Neural progenitor cell (in vitro differentiated cells): ENCODE measurements at regions not wholly inside any gene's neighbourhood (a gene's known extent, or its start where the extent isn't known, plus 50 kb on each side); places are given as distances from the start of the nearest gene placed in this dataset.

Experiments
- DNase-seq: peaks from one replicate; pipeline ENCODE4 v3.0.0-alpha.2; 2016; ENCODE audit warnings: low spot score
- H2AFZ ChIP-seq: fragments of 200-600 bp; sonication (generic); replicated peaks from 2 replicates; pipeline ENCODE4 v1.6.1; 2016; ENCODE audit warnings: antibody characterized with exemption
- H3F3A ChIP-seq: fragments of 200-600 bp; sonication (generic); 2 replicates; pipeline ENCODE4 v1.6.1; 2016; ENCODE audit warnings: antibody characterized with exemption, low read depth
- H3K27ac ChIP-seq: fragments of 200-600 bp; sonication (generic); 2 replicates; pipeline ENCODE4 v1.5.1; 2016; ENCODE audit warnings: mild to moderate bottlenecking
- H3K27me3 ChIP-seq: fragments of 200-600 bp; sonication (generic); 2 replicates; pipeline ENCODE4 v1.6.1; 2016; ENCODE audit warnings: mild to moderate bottlenecking, moderate library complexity
- H3K36me3 ChIP-seq: fragments of 200-600 bp; sonication (generic); 2 replicates; pipeline ENCODE4 v1.5.1; 2016
- H3K4me1 ChIP-seq: fragments of 200-600 bp; sonication (generic); 2 replicates; pipeline ENCODE4 v1.6.1; 2016; ENCODE audit warnings: mixed run types
- H3K4me2 ChIP-seq: fragments of 200-600 bp; sonication (generic); 2 replicates; pipeline ENCODE4 v1.6.1; 2016
- H3K4me3 ChIP-seq: fragments of 200-600 bp; sonication (generic); 2 replicates; pipeline ENCODE4 v1.5.1; 2016
- H3K79me2 ChIP-seq: fragments of 200-600 bp; sonication (generic); 2 replicates; pipeline ENCODE4 v1.6.1; 2016; ENCODE audit warnings: low read depth
- H3K9ac ChIP-seq: fragments of 200-600 bp; sonication (generic); 2 replicates; pipeline ENCODE4 v1.6.1; 2016
- H3K9me3 ChIP-seq: fragments of 200-600 bp; sonication (generic); 2 replicates; pipeline ENCODE4 v1.5.1; 2016; ENCODE audit warnings: low read depth
- H4K20me1 ChIP-seq: fragments of 200-600 bp; sonication (generic); 2 replicates; pipeline ENCODE4 v1.6.1; 2016; ENCODE audit warnings: low read depth
- H3K27ac Mint-ChIP-seq: 3 replicates; pipeline ENCODE4 v1.8.0; 2021; ENCODE audit warnings: mixed read lengths
- H3K27me3 Mint-ChIP-seq: 2 replicates; pipeline ENCODE4 v1.8.0; 2022; ENCODE audit warnings: low read depth, mild to moderate bottlenecking, inconsistent platforms, moderate library complexity, mixed read lengths; ENCODE audit not compliant: insufficient read depth
- H3K36me3 Mint-ChIP-seq: 3 replicates; pipeline ENCODE4 v1.8.0; 2021; ENCODE audit warnings: mixed read lengths
- H3K4me1 Mint-ChIP-seq: 3 replicates; pipeline ENCODE4 v1.8.0; 2021; ENCODE audit warnings: mixed read lengths
- H3K4me3 Mint-ChIP-seq: 3 replicates; pipeline ENCODE4 v1.8.0; 2021; ENCODE audit warnings: mild to moderate bottlenecking, moderate library complexity, mixed read lengths
- H3K9me3 Mint-ChIP-seq: 3 replicates; pipeline ENCODE4 v1.8.0; 2020; ENCODE audit warnings: mixed read lengths
- EZH2 ChIP-seq: fragments of 200-600 bp; sonication (generic); IDR thresholded peaks from 2 replicates; pipeline ENCODE4 v1.6.1; 2017; ENCODE audit warnings: antibody characterized with exemption, mild to moderate bottlenecking, moderate library complexity
- EZH2phosphoT487 ChIP-seq: fragments of 200-600 bp; sonication (generic); IDR thresholded peaks from 2 replicates; pipeline ENCODE4 v1.6.1; 2017; ENCODE audit warnings: antibody characterized with exemption
- TF ChIP-seq, protein P1 (sequence below): fragments of 200-600 bp; sonication (generic); IDR thresholded peaks from 2 replicates; pipeline ENCODE4 v1.5.1; 2017; ENCODE audit warnings: antibody characterized with exemption, mild to moderate bottlenecking

DNA sequence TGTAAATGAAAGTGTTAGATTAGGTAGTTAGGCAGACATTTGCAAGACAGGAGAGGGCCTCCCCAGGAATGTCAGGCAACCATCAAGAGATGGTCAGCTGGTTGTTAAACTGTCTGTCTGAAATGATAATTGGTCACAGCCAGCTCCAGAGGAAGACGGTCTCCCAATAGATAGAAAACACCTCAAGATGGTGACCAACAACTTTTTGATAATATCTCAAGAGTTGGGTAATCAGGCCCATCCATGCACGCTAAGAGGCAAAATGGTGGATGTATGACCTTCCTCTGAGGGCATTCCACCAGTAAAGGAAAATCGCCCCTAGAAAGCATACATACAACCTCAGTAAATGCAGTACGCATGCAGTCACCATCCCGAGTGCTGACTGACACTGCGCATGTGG lies 118.2 kb downstream of the MAP3K21 start:
- H3F3A ChIP-seq = no peaks in the 10 kb centered on the region
- H3K9ac ChIP-seq = no peak overlapping the region
- Mint-ChIP-seq H3K36me3 (no peaks in the 10 kb centered on the region), H3K27me3 (peaks cover 4% of the 10 kb centered on the region), H3K9me3 (peaks cover 14% of the 10 kb centered on the region), H3K27ac (no peak overlapping the region), H3K4me3 (no peak overlapping the region), H3K4me1 (no peaks in the 10 kb centered on the region)
- H3K27ac ChIP-seq = no peak overlapping the region
- H3K4me1 ChIP-seq = peaks cover 6% of the 10 kb centered on the region
- no peaks in the 10 kb centered on the region for H3K79me2 ChIP-seq
- no peaks in the 10 kb centered on the region for H3K36me3 ChIP-seq
- H3K4me3 ChIP-seq = no peak overlapping the region
- H3K27me3 ChIP-seq = no peaks in the 10 kb centered on the region
- no peak overlapping the region for H3K4me2 ChIP-seq
- H3K9me3 ChIP-seq = no peaks in the 10 kb centered on the region
- H2AFZ ChIP-seq = no peak overlapping the region
- DNase-seq = no peak
- TF ChIP-seq EZH2 = no peak
- no peak for TF ChIP-seq EZH2phosphoT487
- TF ChIP-seq, protein P1, sequence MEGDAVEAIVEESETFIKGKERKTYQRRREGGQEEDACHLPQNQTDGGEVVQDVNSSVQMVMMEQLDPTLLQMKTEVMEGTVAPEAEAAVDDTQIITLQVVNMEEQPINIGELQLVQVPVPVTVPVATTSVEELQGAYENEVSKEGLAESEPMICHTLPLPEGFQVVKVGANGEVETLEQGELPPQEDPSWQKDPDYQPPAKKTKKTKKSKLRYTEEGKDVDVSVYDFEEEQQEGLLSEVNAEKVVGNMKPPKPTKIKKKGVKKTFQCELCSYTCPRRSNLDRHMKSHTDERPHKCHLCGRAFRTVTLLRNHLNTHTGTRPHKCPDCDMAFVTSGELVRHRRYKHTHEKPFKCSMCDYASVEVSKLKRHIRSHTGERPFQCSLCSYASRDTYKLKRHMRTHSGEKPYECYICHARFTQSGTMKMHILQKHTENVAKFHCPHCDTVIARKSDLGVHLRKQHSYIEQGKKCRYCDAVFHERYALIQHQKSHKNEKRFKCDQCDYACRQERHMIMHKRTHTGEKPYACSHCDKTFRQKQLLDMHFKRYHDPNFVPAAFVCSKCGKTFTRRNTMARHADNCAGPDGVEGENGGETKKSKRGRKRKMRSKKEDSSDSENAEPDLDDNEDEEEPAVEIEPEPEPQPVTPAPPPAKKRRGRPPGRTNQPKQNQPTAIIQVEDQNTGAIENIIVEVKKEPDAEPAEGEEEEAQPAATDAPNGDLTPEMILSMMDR = no peak
- H4K20me1 ChIP-seq = no peaks in the 10 kb centered on the region

DNA sequence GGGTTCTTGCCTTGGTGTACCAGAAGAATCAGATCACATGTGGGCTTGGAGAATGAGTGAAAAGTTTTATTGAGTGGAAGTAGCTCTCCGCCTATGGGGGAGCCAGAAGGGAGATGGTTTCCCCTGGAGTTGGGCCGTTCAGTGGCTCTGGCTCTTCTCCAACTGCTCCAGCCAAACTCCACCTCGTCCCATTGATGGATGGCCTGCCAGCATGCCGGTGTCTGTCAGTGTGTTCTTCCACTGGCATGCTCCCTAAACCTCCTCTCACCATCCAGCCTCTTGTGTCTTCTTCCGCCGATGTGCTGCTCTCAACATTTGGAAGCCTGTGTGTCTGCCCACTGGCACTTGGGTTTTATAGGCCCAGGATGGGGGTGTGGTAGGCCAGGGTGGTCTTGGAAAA lies 119.4 kb downstream of the MAP3K21 start:
- Mint-ChIP-seq H3K9me3 (peaks cover 14% of the 10 kb centered on the region), H3K27me3 (peaks cover 4% of the 10 kb centered on the region), H3K4me1 (no peaks in the 10 kb centered on the region), H3K36me3 (no peaks in the 10 kb centered on the region), H3K4me3 (no peak overlapping the region), H3K27ac (no peak overlapping the region)
- Histone ChIP-seq H3K9ac (no peak overlapping the region), H3K4me2 (no peak overlapping the region), H2AFZ (no peak overlapping the region), H3K4me1 (no peaks in the 10 kb centered on the region), H3K27me3 (no peaks in the 10 kb centered on the region), H3K36me3 (no peaks in the 10 kb centered on the region), H4K20me1 (no peaks in the 10 kb centered on the region), H3K79me2 (no peaks in the 10 kb centered on the region), H3K4me3 (no peak overlapping the region), H3K27ac (no peak overlapping the region), H3K9me3 (no peaks in the 10 kb centered on the region), H3F3A (no peaks in the 10 kb centered on the region)
- no peak for DNase-seq
- TF ChIP-seq EZH2 (no peak), EZH2phosphoT487 (no peak)
- TF ChIP-seq, protein P1 = no peak

DNA sequence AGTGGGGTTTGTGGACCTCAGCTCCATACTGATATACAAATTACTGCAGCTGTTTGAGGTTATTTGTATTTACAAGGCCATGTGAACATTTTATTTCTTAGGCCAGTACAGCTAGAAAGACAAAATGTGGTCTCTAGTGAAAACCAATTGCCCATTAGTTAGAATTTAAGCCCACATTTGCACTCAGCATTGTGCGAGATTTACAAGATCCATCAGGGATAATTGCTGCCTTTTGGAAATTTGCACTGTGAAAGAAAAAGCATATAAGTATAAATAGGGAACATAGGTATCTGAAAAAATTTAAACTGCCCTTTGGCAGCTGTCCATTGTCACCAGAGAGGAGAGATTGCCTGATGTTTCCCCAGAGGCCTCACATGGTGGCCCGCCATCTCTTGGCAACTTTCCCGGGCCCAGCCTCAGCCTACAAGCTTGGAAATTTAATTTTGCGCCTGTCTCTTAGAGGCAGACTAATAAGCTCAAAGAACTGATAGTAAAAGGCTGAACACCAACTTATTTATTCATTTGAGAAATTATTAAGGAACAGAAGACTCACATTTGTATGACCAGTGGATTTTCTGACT lies 120.7 kb downstream of the MAP3K21 start:
- Histone ChIP-seq H3K79me2 (no peaks in the 10 kb centered on the region), H3F3A (no peaks in the 10 kb centered on the region), H3K4me2 (no peak overlapping the region), H2AFZ (no peak overlapping the region), H3K27ac (no peak overlapping the region), H3K4me3 (no peak overlapping the region), H3K4me1 (no peaks in the 10 kb centered on the region), H4K20me1 (no peaks in the 10 kb centered on the region), H3K27me3 (no peaks in the 10 kb centered on the region), H3K9ac (no peak overlapping the region), H3K9me3 (no peaks in the 10 kb centered on the region), H3K36me3 (no peaks in the 10 kb centered on the region)
- no peak for DNase-seq
- Mint-ChIP-seq H3K36me3 (no peaks in the 10 kb centered on the region), H3K27ac (no peak overlapping the region), H3K27me3 (peaks cover 4% of the 10 kb centered on the region), H3K4me1 (no peaks in the 10 kb centered on the region), H3K4me3 (no peak overlapping the region), H3K9me3 (peaks cover 14% of the 10 kb centered on the region)
- TF ChIP-seq, protein P1 = no peak
- no peak for TF ChIP-seq EZH2phosphoT487
- no peak for TF ChIP-seq EZH2
